ENCODE measurements at regions not wholly inside any gene's neighbourhood (a gene's known extent, or its start where the extent isn't known, plus 50 kb on each side); places are given as distances from the start of the nearest gene placed in this dataset.

DNA sequence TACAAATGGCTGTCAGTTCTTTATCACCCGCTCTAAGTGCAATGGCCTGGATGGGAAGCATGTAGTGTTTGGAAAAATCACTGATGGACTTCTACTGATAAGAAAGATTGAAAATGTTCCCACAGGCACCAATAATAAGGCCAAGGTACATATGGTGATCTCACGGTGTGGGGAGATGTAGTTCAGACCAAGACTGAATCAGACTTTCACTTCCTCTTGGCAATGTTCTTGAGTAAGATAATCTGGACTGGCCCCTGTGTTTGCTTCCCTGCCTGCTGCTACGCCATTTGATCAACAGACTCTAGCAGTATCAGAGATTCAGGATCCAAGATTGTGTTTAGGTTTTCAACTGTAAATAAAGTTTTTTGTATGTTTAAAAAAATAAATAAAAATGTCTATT, 682.2 kb upstream of the AMOT start:
- H2BK120ac ChIP-seq (ENCODE audit: low read depth, low read length) = no peak overlapping the region
- H2AFZ ChIP-seq (ENCODE audit: low read length) = no peak overlapping the region
- no peak overlapping the region for H3K23ac ChIP-seq (ENCODE audit: low read depth, low read length, poor library complexity)
- no peak overlapping the region for H3K18ac ChIP-seq (ENCODE audit: low read length)
- H2BK12ac ChIP-seq (ENCODE audit: low read length) = no peak overlapping the region
- no peaks in the 10 kb centered on the region for H3K9me3 ChIP-seq (replicated peaks in 1 of 2; ENCODE audit: control insufficient read depth in 2 of 2, insufficient read depth in 1 of 2, low read depth in 1 of 2, low read length in 2 of 2)
- H3K27ac ChIP-seq (replicated peaks; ENCODE audit: low read length) = no peak overlapping the region
- no peak overlapping the region for H3K9ac ChIP-seq (ENCODE audit: low read depth, low read length, poor library complexity)
- H2BK15ac ChIP-seq (ENCODE audit: low read length) = no peak overlapping the region
- H2BK5ac ChIP-seq (ENCODE audit: low read length) = no peak overlapping the region
- no peaks in the 10 kb centered on the region for H3K79me1 ChIP-seq (ENCODE audit: low read depth, low read length)
- no peak for DNase-seq (ENCODE audit: low spot score)
- H3K4ac ChIP-seq (ENCODE audit: low read length) = no peak overlapping the region
- no peak overlapping the region for H3K14ac ChIP-seq (ENCODE audit: low read length)
- no peak overlapping the region for H4K8ac ChIP-seq (ENCODE audit: low read depth, low read length)
- no peak overlapping the region for H4K91ac ChIP-seq (ENCODE audit: low read depth, low read length, poor library complexity)
- H3K27me3 ChIP-seq (ENCODE audit: control insufficient read depth in 3 of 3, insufficient read depth in 3 of 3, low read depth in 1 of 3, low read length in 3 of 3) = no peaks in the 10 kb centered on the region
- no peak overlapping the region for H2AK5ac ChIP-seq (ENCODE audit: low read depth, low read length)
- H3K36me3 ChIP-seq (replicated peaks in 1 of 2; ENCODE audit: control insufficient read depth in 2 of 2, insufficient read depth in 2 of 2, low read length in 2 of 2) = no peaks in the 10 kb centered on the region
- no CpG with 5 or more reads among the region's 3 CpGs for WGBS, 2 donors (ENCODE audit: extremely low coverage in 2 of 2, insufficient read length in 2 of 2, insufficient replicate concordance in 1 of 2)
- no peak overlapping the region for H3K4me2 ChIP-seq (ENCODE audit: insufficient read depth, low read length, poor library complexity, severe bottlenecking)
- H3K4me3 ChIP-seq (ENCODE audit: low read length in 2 of 2) = no peak overlapping the region
- H3K4me1 ChIP-seq (ENCODE audit: control insufficient read depth in 2 of 2, insufficient read depth in 1 of 2, low read depth in 1 of 2, low read length in 2 of 2) = no peaks in the 10 kb centered on the region

- Histone ChIP-seq H3K36me3 (replicated peaks in 1 of 2; ENCODE audit: control insufficient read depth in 2 of 2, insufficient read depth in 2 of 2, low read length in 2 of 2) (no peaks in the 10 kb centered on the region), H3K4me3 (ENCODE audit: low read length in 2 of 2) (no peak overlapping the region), H3K9me3 (replicated peaks in 1 of 2; ENCODE audit: control insufficient read depth in 2 of 2, insufficient read depth in 1 of 2, low read depth in 1 of 2, low read length in 2 of 2) (no peaks in the 10 kb centered on the region), H3K23ac (ENCODE audit: low read depth, low read length, poor library complexity) (no peak overlapping the region), H3K79me1 (ENCODE audit: low read depth, low read length) (no peaks in the 10 kb centered on the region), H3K4me2 (ENCODE audit: insufficient read depth, low read length, poor library complexity, severe bottlenecking) (no peak overlapping the region), H3K4ac (ENCODE audit: low read length) (no peak overlapping the region), H3K18ac (ENCODE audit: low read length) (no peak overlapping the region), H2AFZ (ENCODE audit: low read length) (no peak overlapping the region), H3K14ac (ENCODE audit: low read length) (no peak overlapping the region), H2AK5ac (ENCODE audit: low read depth, low read length) (no peak overlapping the region), H3K27me3 (ENCODE audit: control insufficient read depth in 3 of 3, insufficient read depth in 3 of 3, low read depth in 1 of 3, low read length in 3 of 3) (no peaks in the 10 kb centered on the region), H4K8ac (ENCODE audit: low read depth, low read length) (no peak overlapping the region), H2BK120ac (ENCODE audit: low read depth, low read length) (no peak overlapping the region), H2BK15ac (ENCODE audit: low read length) (no peak overlapping the region), H2BK12ac (ENCODE audit: low read length) (no peak overlapping the region), H3K4me1 (ENCODE audit: control insufficient read depth in 2 of 2, insufficient read depth in 1 of 2, low read depth in 1 of 2, low read length in 2 of 2) (no peaks in the 10 kb centered on the region), H2BK5ac (ENCODE audit: low read length) (no peak overlapping the region), H3K27ac (replicated peaks; ENCODE audit: low read length) (no peak overlapping the region), H4K91ac (ENCODE audit: low read depth, low read length, poor library complexity) (no peak overlapping the region), H3K9ac (ENCODE audit: low read depth, low read length, poor library complexity) (no peak overlapping the region)
- WGBS, 2 donors (ENCODE audit: extremely low coverage in 2 of 2, insufficient read length in 2 of 2, insufficient replicate concordance in 1 of 2) = no CpG with 5 or more reads among the region's 2 CpGs
- DNase-seq (ENCODE audit: low spot score) = no peak
Measured at GRCh38 chrX:113514906-113515305, 674.3 kb upstream of the AMOT start.

DNA sequence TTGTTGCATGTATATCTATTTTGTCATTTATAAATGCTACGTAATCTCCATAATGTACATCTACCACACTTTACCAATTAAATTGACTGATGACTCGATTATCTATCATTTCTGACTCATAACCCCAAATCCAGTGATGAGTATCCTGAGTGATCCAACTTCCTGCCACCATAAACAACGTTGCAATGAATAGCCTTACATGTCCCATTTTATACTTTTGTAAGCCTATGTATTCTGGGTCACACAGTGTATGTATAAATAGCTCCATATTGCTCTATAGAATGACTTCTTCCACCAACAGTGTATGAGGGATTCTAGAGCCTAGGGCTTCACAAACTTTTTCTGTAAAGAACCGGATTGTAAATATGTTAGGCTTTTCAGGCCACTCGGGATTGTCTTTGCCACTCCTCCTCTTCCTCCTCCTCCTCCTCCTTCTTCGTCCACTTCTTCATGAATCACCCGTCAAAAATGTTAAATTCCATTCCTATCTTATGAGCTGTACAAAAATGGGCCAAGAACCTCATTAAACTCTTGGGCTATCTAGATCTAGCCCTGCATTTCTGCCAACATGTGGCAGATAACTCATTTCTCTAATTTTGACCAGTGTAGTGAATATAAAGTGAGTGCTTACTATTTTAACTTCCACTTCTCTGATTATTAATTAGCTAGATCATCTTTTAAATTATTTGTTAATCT, 672.2 kb upstream of the AMOT start:
- Histone ChIP-seq H3K23ac (ENCODE audit: low read depth, low read length, poor library complexity) (no peak overlapping the region), H2BK12ac (ENCODE audit: low read length) (no peak overlapping the region), H3K4me3 (ENCODE audit: low read length in 2 of 2) (no peak overlapping the region), H3K4me2 (ENCODE audit: insufficient read depth, low read length, poor library complexity, severe bottlenecking) (no peak overlapping the region), H4K8ac (ENCODE audit: low read depth, low read length) (no peak overlapping the region), H2BK120ac (ENCODE audit: low read depth, low read length) (no peak overlapping the region), H2AK5ac (ENCODE audit: low read depth, low read length) (no peak overlapping the region), H3K27me3 (ENCODE audit: control insufficient read depth in 3 of 3, insufficient read depth in 3 of 3, low read depth in 1 of 3, low read length in 3 of 3) (no peaks in the 10 kb centered on the region), H3K9ac (ENCODE audit: low read depth, low read length, poor library complexity) (no peak overlapping the region), H2BK5ac (ENCODE audit: low read length) (no peak overlapping the region), H3K36me3 (replicated peaks in 1 of 2; ENCODE audit: control insufficient read depth in 2 of 2, insufficient read depth in 2 of 2, low read length in 2 of 2) (no peaks in the 10 kb centered on the region), H2BK15ac (ENCODE audit: low read length) (no peak overlapping the region), H3K18ac (ENCODE audit: low read length) (no peak overlapping the region), H2AFZ (ENCODE audit: low read length) (no peak overlapping the region), H4K91ac (ENCODE audit: low read depth, low read length, poor library complexity) (no peak overlapping the region), H3K14ac (ENCODE audit: low read length) (no peak overlapping the region), H3K9me3 (replicated peaks in 1 of 2; ENCODE audit: control insufficient read depth in 2 of 2, insufficient read depth in 1 of 2, low read depth in 1 of 2, low read length in 2 of 2) (no peaks in the 10 kb centered on the region), H3K27ac (replicated peaks; ENCODE audit: low read length) (no peak overlapping the region), H3K79me1 (ENCODE audit: low read depth, low read length) (no peaks in the 10 kb centered on the region), H3K4me1 (ENCODE audit: control insufficient read depth in 2 of 2, insufficient read depth in 1 of 2, low read depth in 1 of 2, low read length in 2 of 2) (no peaks in the 10 kb centered on the region), H3K4ac (ENCODE audit: low read length) (no peak overlapping the region)
- no peak for DNase-seq (ENCODE audit: low spot score)
- no CpG with 5 or more reads among the region's 7 CpGs for WGBS, 2 donors (ENCODE audit: extremely low coverage in 2 of 2, insufficient read length in 2 of 2, insufficient replicate concordance in 1 of 2)

DNA sequence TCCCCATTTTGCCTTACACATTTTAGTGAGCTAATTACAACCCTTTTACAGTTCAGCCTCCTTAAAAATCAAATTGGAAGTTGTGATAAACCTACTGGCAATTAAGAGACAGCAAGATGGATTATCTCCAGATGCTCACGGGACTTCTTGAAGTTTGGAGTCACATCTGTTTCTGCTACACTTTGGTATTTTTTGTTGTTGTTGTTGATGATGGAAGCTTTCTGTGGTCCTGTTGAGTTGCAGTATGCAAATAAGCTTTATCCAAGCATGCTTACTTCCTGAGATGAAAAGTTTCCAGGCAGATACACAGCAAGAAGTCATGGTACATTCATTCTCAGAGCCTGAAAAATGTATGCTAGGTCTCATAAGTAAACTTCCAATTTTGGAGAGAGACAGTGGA, 670.0 kb upstream of the AMOT start:
- no peaks in the 10 kb centered on the region for H3K4me1 ChIP-seq (ENCODE audit: control insufficient read depth in 2 of 2, insufficient read depth in 1 of 2, low read depth in 1 of 2, low read length in 2 of 2)
- no peak overlapping the region for H3K4me2 ChIP-seq (ENCODE audit: insufficient read depth, low read length, poor library complexity, severe bottlenecking)
- no peak overlapping the region for H3K9ac ChIP-seq (ENCODE audit: low read depth, low read length, poor library complexity)
- no peaks in the 10 kb centered on the region for H3K27me3 ChIP-seq (ENCODE audit: control insufficient read depth in 3 of 3, insufficient read depth in 3 of 3, low read depth in 1 of 3, low read length in 3 of 3)
- H4K91ac ChIP-seq (ENCODE audit: low read depth, low read length, poor library complexity) = no peak overlapping the region
- no peaks in the 10 kb centered on the region for H3K79me1 ChIP-seq (ENCODE audit: low read depth, low read length)
- no peak overlapping the region for H4K8ac ChIP-seq (ENCODE audit: low read depth, low read length)
- no peak overlapping the region for H2BK120ac ChIP-seq (ENCODE audit: low read depth, low read length)
- no peak overlapping the region for H3K27ac ChIP-seq (replicated peaks; ENCODE audit: low read length)
- H3K4me3 ChIP-seq (ENCODE audit: low read length in 2 of 2) = no peak overlapping the region
- H3K23ac ChIP-seq (ENCODE audit: low read depth, low read length, poor library complexity) = no peak overlapping the region
- H2BK15ac ChIP-seq (ENCODE audit: low read length) = no peak overlapping the region
- H3K18ac ChIP-seq (ENCODE audit: low read length) = no peak overlapping the region
- no peaks in the 10 kb centered on the region for H3K9me3 ChIP-seq (replicated peaks in 1 of 2; ENCODE audit: control insufficient read depth in 2 of 2, insufficient read depth in 1 of 2, low read depth in 1 of 2, low read length in 2 of 2)
- H2AK5ac ChIP-seq (ENCODE audit: low read depth, low read length) = no peak overlapping the region
- no CpG with 5 or more reads among the region's 1 CpG for WGBS, 2 donors (ENCODE audit: extremely low coverage in 2 of 2, insufficient read length in 2 of 2, insufficient replicate concordance in 1 of 2)
- H3K14ac ChIP-seq (ENCODE audit: low read length) = no peak overlapping the region
- no peak for DNase-seq (ENCODE audit: low spot score)
- H2BK12ac ChIP-seq (ENCODE audit: low read length) = no peak overlapping the region
- H3K4ac ChIP-seq (ENCODE audit: low read length) = no peak overlapping the region
- H2AFZ ChIP-seq (ENCODE audit: low read length) = no peak overlapping the region
- H2BK5ac ChIP-seq (ENCODE audit: low read length) = no peak overlapping the region
- H3K36me3 ChIP-seq (replicated peaks in 1 of 2; ENCODE audit: control insufficient read depth in 2 of 2, insufficient read depth in 2 of 2, low read length in 2 of 2) = no peaks in the 10 kb centered on the region

All from neuronal stem cell (in vitro differentiated cells).